A673 (cell line): ENCODE measurements at regions not wholly inside any gene's neighbourhood (a gene's known extent, or its start where the extent isn't known, plus 50 kb on each side); places are given as distances from the start of the nearest gene placed in this dataset.

Source experiments
- BruUV-seq: library from RNA; stranded (reverse); fragments of 400-500 nt; replicated peaks from 2 replicates; lab custom pipeline; 2021; lab: Mats Ljungman, UMichigan
- CTCF ChIA-PET: fragments of 300-600 bp; sonication (Branson Sonifier 250); formaldehyde crosslinking; loops from one replicate; lab custom pipeline; 2022; ENCODE audit warnings: antibody characterized with exemption; lab: Charles Lee
- POLR2A ChIA-PET: fragments of 300-600 bp; sonication (Branson Sonifier 250); formaldehyde crosslinking; loops from one replicate; lab custom pipeline; 2022; ENCODE audit warnings: antibody characterized with exemption; ENCODE audit not compliant: low non-redundant PET; lab: Charles Lee
- DNase-seq: peaks from one replicate; pipeline ENCODE4 v3.0.0-alpha.2; 2015; ENCODE audit warnings: low spot score
- H3K27ac ChIP-seq: fragments of 200-600 bp; sonication (generic); 2 replicates; pipeline ENCODE4 v1.5.1; 2016; ENCODE audit warnings: mixed run types, low read depth, mild to moderate bottlenecking, mixed read lengths, antibody characterized with exemption, low read length; ENCODE audit not compliant: poor library complexity, severe bottlenecking
- H3K27me3 ChIP-seq: fragments of 200-600 bp; sonication (generic); replicated peaks from 2 replicates; pipeline ENCODE4 v1.6.1; 2017; ENCODE audit warnings: mixed run types, low read depth, mild to moderate bottlenecking, mixed read lengths, antibody characterized with exemption, low read length; ENCODE audit not compliant: insufficient read depth, poor library complexity
- H3K36me3 ChIP-seq: fragments of 200-600 bp; sonication (generic); 2 replicates; pipeline ENCODE4 v1.6.1; 2016; ENCODE audit warnings: mixed run types, mild to moderate bottlenecking, mixed read lengths, antibody characterized with exemption, low read length; ENCODE audit not compliant: insufficient read depth, poor library complexity, severe bottlenecking
- H3K4me1 ChIP-seq: fragments of 200-600 bp; sonication (generic); 2 replicates; pipeline ENCODE4 v1.6.1; 2017; ENCODE audit warnings: mixed run types, mild to moderate bottlenecking, mixed read lengths, antibody characterized with exemption, low read length; ENCODE audit not compliant: insufficient read depth, poor library complexity, severe bottlenecking
- H3K4me3 ChIP-seq: fragments of 200-600 bp; sonication (generic); 2 replicates; pipeline ENCODE4 v1.5.1; 2016; ENCODE audit warnings: low read depth, mixed run types, mild to moderate bottlenecking, mixed read lengths, low read length; ENCODE audit not compliant: poor library complexity, severe bottlenecking
- H3K9me3 ChIP-seq: fragments of 200-600 bp; sonication (generic); 2 replicates; pipeline ENCODE4 v1.6.1; 2016; ENCODE audit warnings: mixed run types, low read depth, mild to moderate bottlenecking, mixed read lengths, antibody characterized with exemption, low read length; ENCODE audit not compliant: poor library complexity, severe bottlenecking
- EZH2 ChIP-seq: fragments of 200-600 bp; sonication (generic); IDR thresholded peaks from 2 replicates; pipeline ENCODE4 v1.6.1; 2017; ENCODE audit warnings: borderline replicate concordance, low read depth, mild to moderate bottlenecking, mixed read lengths, antibody characterized with exemption, low read length; ENCODE audit not compliant: poor library complexity, severe bottlenecking
- intact Hi-C: fragments of 100-400 bp; cut with micrococcal nuclease; formaldehyde crosslinking; loops from one replicate; pipeline ENCODE4 v1.10.0; 2022; ENCODE audit not compliant: unreplicated experiment
- TF ChIP-seq, protein P1 (sequence below): fragments of 300-800, 200-600 bp; sonication (generic); conservative IDR thresholded peaks from 2 replicates; pipeline ENCODE4 v1.5.1; 2017; ENCODE audit warnings: low read depth, mild to moderate bottlenecking, antibody characterized with exemption, low read length, moderate library complexity, mixed read lengths

DNA sequence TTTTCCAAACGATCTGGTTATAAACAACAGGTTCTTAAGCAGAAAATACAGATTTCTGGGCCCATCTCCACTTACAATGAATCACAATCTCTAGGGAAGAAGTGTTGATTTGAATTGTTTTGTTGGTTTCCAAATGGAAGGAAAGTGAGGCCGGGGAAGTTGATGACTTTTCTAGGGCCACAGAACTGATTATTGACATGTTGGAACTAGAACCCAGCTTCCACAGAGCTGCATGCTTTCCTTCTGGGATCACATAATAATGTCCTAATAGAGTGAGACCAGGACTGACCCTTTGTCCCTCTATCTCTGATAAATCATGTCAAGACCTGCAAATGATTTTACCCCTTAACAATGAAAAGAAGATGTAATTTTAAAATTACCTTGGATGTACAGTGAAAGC is 332.2 kb downstream of the OSR1 start:
- no peak for TF ChIP-seq EZH2
- TF ChIP-seq, protein P1, sequence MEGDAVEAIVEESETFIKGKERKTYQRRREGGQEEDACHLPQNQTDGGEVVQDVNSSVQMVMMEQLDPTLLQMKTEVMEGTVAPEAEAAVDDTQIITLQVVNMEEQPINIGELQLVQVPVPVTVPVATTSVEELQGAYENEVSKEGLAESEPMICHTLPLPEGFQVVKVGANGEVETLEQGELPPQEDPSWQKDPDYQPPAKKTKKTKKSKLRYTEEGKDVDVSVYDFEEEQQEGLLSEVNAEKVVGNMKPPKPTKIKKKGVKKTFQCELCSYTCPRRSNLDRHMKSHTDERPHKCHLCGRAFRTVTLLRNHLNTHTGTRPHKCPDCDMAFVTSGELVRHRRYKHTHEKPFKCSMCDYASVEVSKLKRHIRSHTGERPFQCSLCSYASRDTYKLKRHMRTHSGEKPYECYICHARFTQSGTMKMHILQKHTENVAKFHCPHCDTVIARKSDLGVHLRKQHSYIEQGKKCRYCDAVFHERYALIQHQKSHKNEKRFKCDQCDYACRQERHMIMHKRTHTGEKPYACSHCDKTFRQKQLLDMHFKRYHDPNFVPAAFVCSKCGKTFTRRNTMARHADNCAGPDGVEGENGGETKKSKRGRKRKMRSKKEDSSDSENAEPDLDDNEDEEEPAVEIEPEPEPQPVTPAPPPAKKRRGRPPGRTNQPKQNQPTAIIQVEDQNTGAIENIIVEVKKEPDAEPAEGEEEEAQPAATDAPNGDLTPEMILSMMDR: no peak
- DNase-seq: no peak
- Histone ChIP-seq H3K36me3 (no peaks in the 10 kb centered on the region), H3K9me3 (no peaks in the 10 kb centered on the region), H3K4me1 (no peaks in the 10 kb centered on the region), H3K4me3 (no peak overlapping the region), H3K27ac (no peak overlapping the region), H3K27me3 (peaks cover 11% of the 10 kb centered on the region)
- POLR2A ChIA-PET: interaction anchor here (0.6 kb wide), 1 partner anchor 1958 kb away, joined by 4 read pairs; no protein-coding TSS in a partner anchor
- intact Hi-C loops: no loop called here
- BruUV-seq: no TSS peak
- CTCF ChIA-PET: no interaction called here

DNA sequence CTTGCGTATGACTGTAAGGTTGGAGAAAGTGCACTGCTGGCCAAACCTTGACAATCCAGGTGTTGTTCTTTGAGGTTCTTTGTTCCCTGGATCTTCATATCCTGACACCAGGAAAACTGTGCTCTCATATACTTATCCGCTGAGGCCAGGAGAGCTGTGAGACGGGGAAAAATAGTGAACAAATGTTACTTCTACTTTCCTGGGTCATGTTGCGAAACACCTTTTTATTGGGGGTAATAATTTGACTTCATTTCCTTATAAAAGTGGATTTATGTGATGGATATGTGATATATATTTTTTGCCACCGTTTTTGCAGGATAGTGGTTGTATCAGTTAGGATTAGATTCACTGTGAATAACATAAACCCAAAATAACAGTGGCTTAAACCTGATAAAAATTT is 336.1 kb downstream of the OSR1 start:
- no peak overlapping the region for H3K4me3 ChIP-seq
- H3K27me3 ChIP-seq: peaks cover 10% of the 10 kb centered on the region
- DNase-seq: no peak
- ChIA-PET CTCF (no interaction called here), POLR2A (no interaction called here)
- intact Hi-C loops: no loop called here
- H3K27ac ChIP-seq: no peak overlapping the region
- H3K9me3 ChIP-seq: no peaks in the 10 kb centered on the region
- no TSS peak for BruUV-seq
- H3K4me1 ChIP-seq: no peaks in the 10 kb centered on the region
- no peaks in the 10 kb centered on the region for H3K36me3 ChIP-seq
- TF ChIP-seq, protein P1: no peak
- TF ChIP-seq EZH2: no peak

DNA sequence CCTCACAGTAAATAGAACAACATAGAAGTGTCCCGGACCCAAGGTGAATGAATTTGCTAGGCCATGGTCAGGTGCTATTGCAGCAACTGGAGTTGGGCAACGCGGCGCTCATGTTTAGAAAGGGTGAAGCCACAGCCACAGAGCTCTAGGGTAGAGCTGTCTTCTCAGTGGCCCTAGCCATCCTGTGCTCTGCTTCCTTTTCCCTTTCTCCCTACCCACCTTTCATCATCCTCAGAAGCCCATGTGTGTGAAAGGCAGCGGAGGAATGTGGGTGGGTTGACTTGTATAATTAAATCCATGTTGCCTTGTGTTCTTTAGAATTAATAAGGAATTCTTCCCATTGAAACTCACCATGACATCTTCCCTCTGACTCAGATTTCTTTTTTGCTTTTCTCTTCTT is 336.7 kb downstream of the OSR1 start:
- Histone ChIP-seq H3K4me1 (no peaks in the 10 kb centered on the region), H3K27ac (no peak overlapping the region), H3K27me3 (peaks cover 10% of the 10 kb centered on the region), H3K4me3 (no peak overlapping the region), H3K36me3 (no peaks in the 10 kb centered on the region), H3K9me3 (no peaks in the 10 kb centered on the region)
- CTCF ChIA-PET: no interaction called here
- intact Hi-C loops: no loop called here
- POLR2A ChIA-PET: no interaction called here
- peak; percentile 6 for DNase-seq
- no TSS peak for BruUV-seq
- TF ChIP-seq EZH2: no peak
- TF ChIP-seq, protein P1: no peak
